Activated naive CD4-positive, alpha-beta T cell treated with anti-CD3 and anti-CD28 coated beads, Interleukin-2, amount 50 U/mL, for 16 hours (primary cell): ENCODE measurements at regions not wholly inside any gene's neighbourhood (a gene's known extent, or its start where the extent isn't known, plus 50 kb on each side); places are given as distances from the start of the nearest gene placed in this dataset.

Experiments used
- DNase-seq: peaks from one replicate; pipeline ENCODE4 v3.0.0-alpha.2; 2020

DNA sequence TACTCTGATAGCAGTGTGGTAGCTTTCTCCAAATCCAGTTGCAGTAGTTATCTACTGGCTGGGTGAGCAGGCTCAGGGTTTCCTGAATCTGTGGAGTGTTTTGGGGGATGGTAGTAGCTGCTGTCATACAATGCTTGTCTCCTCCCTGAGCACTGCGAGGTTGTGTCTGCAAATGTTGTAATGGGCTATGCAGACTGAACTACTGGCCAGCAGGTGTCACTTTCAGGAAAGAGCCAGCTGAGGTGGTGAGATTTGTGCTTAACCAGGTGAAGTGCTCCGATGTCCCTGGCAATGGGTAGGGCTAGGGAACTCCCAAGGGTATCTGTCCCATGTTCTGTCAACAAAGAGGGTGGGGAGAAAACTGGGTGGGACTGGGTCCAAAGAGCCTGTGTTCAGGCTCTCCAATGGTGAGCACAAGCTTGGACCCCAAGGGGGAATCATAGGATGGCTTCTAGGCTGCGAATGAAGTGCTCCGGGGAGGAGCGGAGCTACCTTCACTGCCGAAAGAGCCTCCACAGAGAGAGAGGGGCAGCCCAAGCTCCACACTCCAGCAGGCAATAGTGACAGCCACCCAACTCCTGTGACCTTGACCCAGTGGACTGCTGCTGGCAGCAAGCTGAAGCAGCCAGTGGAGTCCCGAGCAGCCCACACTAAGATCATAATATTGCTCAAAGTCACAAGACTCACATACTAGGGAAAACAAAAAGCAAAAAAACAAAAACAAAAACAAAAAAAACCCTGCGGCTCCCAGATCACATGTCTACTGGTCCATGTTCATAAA, 1324.0 kb upstream of the USP15 start:
- DNase-seq: no peak

GRCh38 chr12:60947533-60947932, 1312.7 kb upstream of the USP15 start:
- DNase-seq: no peak

- no peak for DNase-seq
Measured at GRCh38 chr12:60967128-60967527, 1293.1 kb upstream of the USP15 start.

- no peak for DNase-seq
Measured at GRCh38 chr12:60977966-60978365, 1282.2 kb upstream of the USP15 start.

- DNase-seq: no peak
Measured at GRCh38 chr12:60980558-60980957, 1279.6 kb upstream of the USP15 start.

DNA sequence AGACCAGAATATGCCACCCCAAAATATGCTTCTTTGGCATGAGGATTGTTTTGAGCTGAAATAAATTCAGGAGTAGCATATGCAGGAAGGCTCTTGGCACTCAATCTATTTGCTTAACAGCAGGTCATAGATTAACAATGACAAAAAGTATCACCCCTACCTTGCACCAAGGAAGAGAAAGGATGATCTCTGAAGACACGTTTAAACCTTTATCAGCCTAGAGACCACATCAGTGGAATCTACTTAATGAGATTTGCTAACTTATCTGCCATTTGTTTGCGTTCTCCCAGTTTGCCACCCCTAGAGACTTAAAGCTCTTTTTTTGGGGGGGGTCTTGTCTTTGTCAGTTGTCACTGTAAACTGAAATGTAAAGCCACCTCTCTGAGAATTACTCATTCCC, 1278.7 kb upstream of the USP15 start:
- no peak for DNase-seq

DNA sequence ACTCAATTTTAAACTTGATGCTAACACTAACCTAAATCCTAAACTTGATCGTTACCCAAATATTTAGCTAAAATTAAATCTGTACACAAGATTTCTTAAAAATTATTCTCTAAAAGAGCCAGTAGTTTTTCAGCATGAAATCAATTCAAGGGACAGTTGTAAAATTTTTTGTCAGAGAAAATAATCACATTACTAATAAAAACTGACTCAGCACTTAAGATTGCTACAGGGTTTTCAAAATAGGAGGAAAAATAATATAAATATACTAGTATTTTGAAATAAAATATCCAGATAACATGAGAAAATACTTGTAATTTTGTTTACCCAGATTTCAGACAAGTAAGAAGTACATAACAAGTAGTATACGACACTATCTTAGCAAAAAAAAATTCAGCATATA, 1268.1 kb upstream of the USP15 start:
- no peak for DNase-seq

GRCh38 chr12:60995256-60995825, 1264.9 kb upstream of the USP15 start:
- DNase-seq: no peak

DNA sequence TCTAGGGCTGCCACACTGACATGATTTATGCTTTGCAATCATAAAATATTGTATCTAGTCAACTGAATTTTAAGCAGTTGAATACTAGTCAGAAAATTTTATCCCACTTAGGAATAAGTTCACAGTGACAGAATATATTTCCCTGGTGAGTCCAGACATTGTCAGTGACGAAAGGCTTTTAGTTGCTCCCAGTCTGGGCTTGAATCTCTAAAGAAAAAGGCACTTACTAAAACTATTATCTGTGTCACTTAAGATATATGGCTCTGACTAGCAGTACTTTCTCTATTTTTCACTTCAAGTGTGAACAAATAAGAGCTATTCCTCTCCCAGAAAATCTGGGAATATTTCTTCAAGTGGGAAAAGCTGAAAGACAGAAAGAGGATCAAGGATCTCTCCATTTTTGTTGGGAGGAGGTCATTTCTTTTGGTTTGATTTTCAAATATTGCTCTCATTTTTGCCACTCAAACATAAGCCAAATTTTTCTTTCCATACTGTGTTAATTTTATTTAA, 1262.3 kb upstream of the USP15 start:
- DNase-seq: no peak

DNA sequence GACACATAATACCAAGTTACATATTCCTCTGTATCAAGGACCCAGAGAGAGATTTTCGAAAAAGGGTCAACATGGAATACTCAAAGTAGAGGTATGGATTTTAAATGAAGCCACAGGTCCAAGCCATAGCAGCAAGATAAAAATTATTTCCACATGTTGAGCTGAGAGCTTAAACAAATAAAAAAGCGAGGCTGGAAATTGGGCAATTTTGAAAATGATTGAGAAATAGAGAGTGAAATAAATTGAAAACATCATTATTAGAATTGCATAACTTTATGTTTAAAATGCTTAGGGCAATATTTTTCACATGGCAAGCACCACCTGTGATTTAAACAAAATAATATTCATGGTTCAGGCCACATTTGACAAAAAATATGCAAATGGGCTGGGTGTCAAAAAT, 1251.0 kb upstream of the USP15 start:
- no peak for DNase-seq

DNA sequence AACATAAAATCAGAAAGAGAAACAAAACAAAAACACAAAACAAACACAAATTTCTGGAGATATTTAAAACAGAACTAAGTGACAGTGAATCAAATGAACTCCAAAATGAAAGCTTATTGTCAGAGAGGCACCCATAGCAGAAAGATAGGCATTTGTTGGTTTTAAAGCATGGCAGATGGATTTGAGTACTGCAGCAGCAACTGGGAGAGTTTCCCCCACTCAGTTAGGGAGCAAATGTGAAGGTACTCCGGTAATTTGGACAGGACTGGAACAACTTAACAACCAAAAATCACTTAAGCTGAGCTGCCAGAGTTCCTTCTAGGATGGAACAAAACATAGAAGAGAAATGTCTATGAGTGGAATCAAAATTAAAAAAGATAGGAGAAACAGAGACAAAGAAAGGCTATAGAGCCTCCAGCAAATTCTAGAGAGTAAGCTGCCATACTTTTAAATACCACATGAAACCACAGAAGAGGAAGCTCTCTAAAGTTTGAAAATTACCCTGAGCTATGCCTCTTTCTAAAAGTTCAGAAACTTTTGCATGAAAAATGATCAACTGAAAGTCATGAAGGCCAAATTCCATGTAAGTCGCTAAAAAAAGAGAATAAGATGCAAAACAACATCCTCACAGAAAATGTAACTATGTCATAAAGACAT, 1248.3 kb upstream of the USP15 start:
- DNase-seq: no peak

DNA sequence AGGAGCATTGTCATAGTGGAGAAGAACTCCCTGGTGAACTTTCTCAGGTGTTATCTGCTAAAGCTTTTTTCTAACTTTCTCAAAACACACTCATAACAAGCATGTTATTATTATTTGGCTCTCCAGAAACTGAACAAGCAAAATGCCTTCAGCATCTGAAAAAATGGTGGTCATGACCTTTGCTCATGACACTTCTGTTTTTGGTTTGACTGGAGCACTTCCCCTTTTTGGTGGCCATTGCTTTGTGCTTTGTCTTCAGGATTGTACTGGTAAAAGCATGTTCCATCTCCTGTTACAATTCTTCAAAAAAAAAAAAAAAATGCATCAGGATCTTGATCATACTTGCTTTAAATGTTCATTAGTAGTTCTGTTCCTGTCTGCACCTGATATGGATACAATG, 1241.6 kb upstream of the USP15 start:
- no peak for DNase-seq

DNA sequence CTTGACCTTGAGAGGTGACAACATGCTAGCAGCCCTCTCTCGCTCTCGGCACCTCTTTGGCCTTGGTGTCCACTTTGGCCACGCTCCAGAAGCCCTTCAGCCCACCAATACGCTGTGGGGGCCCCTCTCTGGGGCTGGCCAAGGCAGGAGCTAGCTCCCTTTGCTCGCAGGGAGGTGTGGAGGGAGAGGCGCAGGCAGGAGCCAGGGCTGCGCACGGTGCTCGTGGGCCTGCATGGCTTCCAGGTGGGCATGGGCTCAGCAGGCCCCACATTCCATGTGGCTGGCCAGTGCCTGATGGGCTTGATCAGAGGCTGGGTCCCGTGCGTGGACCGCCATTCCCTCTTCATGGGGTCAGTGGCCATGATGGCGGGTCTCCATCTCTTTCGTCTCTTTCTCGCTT, 1237.0 kb upstream of the USP15 start:
- DNase-seq: no peak

DNA sequence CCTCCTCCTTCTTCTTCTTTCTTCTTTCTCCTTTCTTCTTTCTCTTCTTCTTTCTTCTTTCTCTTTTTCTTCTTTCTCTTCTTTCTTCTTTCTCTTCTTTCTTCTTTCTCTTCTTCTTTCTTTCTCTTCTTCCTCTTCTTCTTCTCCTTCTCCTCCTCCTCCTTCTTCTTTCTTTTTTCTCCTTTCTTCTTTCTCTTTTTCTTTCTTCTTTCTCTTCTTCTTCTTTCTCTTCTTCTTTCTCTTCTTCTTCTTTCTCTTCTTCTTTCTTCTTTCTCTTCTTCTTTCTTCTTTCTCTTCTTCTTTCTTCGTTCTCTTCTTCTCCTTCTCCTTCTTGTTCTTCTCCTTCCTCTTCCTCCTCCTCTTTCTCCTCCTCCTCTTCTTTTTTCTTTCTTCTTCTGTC, 1230.7 kb upstream of the USP15 start:
- no peak for DNase-seq

DNA sequence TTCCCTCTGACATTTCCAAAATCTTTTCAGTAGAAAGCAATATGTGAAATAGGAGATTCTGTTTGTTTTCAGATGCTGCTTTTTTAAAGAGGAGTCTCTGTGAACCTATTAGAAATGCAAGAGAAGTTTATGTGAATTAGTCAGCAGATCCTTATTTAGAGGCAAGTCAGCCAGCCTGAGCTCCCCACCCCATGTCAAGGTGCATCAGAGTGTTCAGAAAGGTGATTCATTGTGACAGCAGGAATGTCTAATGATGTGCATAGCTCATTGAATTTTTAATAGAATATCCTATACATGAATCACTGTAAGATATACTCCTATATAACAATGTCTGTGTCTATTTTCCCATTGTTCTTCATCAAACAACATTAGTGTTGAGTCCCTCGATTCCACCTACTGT, 1222.4 kb upstream of the USP15 start:
- DNase-seq: no peak

DNA sequence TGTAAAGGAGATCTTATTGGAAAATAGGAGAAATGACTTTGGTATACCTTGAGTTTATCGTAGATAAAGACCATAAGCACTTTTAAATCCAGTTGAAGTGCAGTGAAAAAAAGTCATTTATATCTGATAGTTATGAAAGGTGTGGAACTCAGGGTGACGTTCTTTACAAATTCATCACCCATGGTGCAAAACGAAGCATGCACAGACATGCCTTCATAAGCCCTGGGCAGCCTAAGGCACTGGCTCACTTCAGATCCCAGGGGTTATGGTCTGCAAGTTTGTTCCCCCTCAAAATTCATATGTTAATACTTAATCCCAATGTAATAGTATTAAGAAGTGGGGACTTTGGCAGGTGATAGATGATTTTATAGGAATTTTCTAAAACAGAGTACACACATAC, 1216.4 kb upstream of the USP15 start:
- DNase-seq: no peak

GRCh38 chr12:61044766-61045165, 1215.4 kb upstream of the USP15 start:
- no peak for DNase-seq

DNA sequence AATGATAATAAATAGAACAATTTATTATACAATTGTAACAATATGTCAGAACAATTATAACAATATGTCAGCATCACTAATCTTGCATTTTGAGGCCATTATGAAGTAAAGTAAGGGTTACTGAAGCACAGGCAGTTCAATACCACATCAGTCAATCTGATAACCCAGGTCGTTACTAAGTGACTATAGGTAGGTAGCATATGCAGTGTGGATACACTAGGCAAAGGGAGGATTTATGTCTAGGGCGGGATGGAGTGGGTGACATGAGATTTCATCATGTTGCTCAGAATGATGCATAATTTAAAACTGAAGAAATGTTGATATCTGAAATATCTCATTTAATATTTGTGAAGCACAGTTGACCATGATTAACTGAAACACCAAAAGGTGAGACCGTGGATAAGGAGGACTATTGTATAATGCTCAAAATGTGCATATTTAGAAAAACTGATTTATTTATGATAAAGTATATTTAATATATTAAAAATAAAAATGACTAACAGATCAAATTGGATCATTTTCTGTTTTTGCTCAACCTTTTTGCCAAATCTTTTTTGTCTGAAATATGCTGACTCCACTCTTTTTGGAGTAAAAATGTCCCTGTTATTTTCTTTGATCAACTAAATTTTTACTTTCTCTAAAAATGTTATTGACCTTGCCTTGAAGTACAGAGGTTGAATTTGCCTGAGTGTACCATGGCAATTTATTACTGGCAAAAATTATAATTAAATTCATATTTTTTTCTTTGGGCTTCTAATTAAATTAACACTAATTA, 1189.4 kb upstream of the USP15 start:
- DNase-seq: no peak

- DNase-seq: no peak
Measured at GRCh38 chr12:61072717-61073116, 1187.5 kb upstream of the USP15 start.

GRCh38 chr12:61095111-61095510, 1165.1 kb upstream of the USP15 start:
- no peak for DNase-seq

DNA sequence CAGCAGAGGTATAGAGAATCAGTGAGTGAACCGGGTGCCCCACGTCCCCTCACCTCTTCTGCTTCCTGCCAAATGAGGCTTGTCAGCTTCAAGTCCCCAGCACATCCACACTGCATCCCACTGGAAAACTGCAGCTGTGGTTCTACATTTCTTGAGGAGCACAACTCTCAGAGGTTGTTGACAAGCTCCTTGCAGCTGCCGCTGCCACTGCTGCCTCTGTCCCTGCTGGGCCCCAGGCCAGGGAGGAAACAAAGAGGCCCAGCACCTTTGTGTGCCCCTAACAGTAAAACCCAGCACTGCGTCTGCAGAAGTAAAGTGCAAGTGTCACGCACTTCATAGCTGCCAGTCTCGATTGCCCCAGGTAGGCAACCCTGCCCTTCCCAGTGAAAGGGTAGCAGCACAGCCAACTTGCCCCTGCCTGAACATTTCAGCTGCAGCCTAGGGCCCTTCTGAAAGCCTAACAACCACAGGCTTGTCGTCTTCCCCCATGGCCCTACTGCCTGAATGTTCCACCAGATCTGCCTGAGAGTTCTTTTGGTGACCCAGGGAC, 1162.1 kb upstream of the USP15 start:
- DNase-seq: no peak

DNA sequence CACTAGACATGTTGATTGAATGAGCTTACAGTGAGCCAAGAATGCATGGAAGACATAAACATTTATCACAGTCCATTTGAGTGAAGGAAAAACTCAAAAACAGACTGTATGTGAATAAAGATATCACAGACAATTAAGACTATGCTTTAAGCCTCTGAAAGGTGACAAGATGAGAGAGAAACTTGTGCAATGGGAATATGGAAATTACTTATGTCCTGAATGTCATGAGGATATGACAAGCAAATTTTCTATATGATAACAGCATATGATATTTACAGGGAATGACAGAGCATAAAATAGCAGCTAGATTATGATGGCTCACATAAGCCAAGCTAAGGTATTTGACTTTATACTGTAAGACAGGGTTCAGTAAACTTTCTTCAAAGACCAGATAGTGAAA, 1153.1 kb upstream of the USP15 start:
- DNase-seq: no peak

DNA sequence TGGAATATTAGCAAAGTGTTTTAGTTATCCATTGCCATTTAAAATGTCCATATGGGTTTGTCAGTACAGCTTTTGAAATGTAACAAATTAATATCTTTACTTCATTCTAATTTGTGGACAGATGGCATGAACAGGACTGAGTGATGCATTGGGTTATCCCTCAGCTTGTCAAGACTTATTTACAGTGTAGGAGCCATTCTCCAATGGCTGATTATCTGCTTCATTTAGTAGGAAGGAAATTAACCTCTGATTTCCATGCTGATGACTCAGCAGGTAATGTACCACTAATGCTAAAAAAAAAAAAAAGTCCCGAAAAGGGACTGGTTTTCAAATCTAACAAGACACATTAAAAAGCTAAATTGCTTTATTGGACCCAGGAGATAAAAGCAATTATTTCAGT, 1149.0 kb upstream of the USP15 start:
- DNase-seq: no peak
